ENCODE measurements at regions not wholly inside any gene's neighbourhood (a gene's known extent, or its start where the extent isn't known, plus 50 kb on each side); places are given as distances from the start of the nearest gene placed in this dataset.

DNA sequence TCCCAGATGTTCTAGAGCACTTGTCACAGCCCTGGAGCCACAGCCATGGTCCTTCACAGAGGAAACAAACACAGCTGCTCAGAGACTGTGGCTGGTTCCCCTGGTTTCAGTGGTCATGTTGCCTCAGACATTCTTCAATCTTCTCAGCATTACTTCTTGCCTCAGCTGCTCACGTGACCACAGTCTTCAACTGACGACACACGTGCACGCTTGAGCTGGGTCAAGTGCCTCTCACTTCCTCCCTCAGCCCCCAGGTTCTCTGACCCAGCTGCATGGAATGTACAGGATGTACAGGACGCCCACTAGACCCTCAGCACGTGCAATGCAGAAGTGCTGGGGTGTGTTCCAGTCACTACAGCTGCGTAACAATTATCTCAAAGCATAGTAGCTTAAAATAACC lies 159.8 kb upstream of the GGTLC1 start:
- FAIRE-seq = no peak
- DNase-seq (ENCODE audit: insufficient read length, low spot score) = no peak

DNA sequence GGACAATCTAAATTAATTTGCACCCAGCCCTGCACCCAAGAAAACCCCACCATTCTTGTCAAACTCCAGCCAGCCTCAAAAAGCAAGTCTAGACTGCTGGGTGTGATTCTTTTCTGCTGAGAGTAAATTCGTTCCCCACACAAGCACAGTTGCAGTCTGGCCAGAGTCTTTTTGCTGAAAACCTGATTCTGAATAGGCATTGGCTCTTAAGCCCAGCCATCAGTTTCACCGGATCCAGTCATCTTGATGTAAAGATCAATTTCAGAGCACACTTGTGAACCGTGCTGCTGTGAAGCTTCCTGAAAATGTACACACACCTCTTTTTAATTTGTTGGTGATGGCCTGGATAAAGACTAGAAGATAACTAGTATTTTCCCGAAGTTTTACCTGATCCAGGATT lies 159.4 kb upstream of the GGTLC1 start:
- FAIRE-seq (no peak), DNase-seq (ENCODE audit: insufficient read length, low spot score) (no peak)

DNA sequence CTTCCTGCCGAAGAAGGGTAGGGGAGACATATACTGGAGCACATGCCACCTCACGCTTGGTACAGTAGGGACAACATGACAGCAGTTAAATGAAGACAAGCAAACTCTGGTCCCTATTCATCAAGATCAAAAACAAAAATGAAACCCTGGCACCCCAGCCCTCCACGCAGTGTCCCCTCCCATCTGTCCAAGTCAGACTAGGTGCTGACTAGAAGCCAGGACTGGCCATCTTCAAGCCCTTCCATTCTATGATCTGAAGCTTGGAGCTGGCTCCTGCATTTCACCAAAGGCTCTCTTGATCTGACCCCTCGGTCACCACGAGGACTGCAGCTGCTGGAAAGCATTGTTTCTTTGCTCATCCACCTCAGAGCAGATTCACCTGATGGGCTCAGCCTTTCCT lies 158.9 kb upstream of the GGTLC1 start:
- no peak for DNase-seq (ENCODE audit: insufficient read length, low spot score)
- FAIRE-seq = no peak

DNA sequence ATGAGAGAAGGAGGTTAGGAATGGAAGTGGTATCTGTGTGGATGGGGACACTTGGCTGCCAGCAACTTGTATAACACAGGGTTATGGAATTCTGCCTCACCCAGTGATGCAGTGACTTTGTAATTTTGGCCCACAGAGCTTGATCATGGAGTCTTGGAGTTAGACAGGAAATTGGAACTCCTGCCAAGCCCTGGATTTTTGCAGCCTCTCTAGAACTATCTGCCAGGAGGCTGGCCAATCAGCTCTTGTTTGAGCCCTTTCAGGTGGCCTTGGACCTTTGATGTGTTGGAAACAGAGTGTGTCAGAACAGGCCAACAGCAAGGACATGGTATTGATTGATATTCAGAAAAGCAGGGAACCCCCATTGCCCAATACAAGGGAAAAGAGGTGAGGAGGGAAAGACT lies 157.7 kb upstream of the GGTLC1 start:
- FAIRE-seq = no peak
- DNase-seq (ENCODE audit: insufficient read length, low spot score) = no peak

DNA sequence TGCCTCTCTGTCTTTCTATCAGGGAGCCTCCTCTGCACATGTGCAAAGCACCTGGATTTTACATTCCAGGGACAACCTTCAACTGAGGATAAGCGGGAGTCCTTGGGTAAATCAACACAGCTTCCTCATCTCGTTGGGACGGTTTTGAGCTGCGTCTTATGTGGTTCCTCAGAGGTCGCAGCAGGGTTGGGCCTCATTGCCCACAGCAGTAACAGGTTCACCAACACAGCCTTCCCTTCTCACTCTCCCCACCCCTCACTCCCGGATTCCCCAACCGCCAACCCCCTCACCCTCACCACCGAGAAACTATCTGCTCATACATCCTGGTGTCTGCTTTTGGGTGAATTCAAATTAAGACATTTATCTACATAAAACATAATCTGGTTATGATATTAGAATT lies 155.8 kb upstream of the GGTLC1 start:
- FAIRE-seq (no peak), DNase-seq (ENCODE audit: insufficient read length, low spot score) (no peak)

DNA sequence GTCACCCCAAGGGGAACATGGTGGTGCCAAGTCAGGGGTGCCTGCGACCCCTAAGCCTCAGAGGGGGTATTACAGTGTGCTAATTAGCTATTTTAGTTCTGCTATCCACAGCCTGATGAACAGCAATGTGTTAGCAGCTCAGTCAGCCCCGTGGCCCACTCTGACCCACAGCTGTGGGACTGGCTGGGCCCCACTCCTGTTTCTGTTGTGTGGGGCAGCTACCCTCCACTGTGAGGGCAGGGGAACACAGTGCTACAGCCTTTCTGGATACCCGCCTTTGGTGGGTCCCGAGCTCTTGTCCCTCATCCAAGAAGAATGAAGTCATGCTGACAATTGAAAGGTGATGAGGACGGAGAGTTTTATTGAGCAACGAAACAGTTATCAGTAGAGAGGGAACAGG lies 152.5 kb upstream of the GGTLC1 start:
- FAIRE-seq = no peak

DNA sequence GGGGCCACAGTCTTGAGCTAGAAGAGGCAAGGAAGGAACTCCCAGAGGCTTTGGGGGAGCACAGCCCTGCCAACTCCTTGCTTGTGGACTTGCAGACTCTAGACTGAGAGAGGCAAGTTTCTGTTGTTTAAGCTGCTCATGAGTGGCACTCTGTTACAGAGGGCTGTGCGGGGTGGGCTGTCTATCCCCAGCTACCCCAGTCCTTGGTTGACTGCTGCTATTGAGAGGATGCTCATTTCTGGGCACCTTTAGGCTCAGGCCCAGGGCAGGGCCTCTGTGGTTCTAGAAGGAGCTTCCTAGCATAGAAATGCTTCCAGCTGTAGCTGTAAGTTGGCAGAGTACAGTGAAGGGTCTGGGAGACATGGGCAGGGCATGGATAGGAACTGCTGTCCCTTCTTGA lies 151.3 kb upstream of the GGTLC1 start:
- no peak for DNase-seq (ENCODE audit: insufficient read length, low spot score)
- FAIRE-seq = no peak

More for the DNA sequence above, 152.5 kb upstream of the GGTLC1 start:
- no peak for DNase-seq (ENCODE audit: insufficient read length, low spot score)

DNA sequence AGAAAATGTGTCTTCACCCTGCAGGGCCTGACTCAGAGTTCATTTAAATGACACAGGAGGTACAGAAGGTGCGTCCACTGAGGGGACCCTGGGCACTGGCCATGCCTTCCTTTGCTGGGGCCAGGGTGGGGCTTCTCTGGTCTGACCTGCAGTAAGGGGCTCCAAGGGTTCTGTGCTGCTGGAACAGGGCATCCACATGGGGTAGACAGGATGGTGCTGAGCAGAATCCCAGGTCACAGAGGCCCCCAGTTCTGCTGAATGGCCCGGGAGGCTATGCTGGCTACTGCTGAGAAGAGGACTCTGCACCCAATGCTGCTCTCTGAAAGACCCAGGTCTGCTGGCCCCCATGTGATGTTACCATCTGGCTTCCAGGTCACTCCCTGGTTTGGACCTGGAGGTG lies 150.4 kb upstream of the GGTLC1 start:
- DNase-seq (ENCODE audit: insufficient read length, low spot score) (no peak), FAIRE-seq (no peak)

DNA sequence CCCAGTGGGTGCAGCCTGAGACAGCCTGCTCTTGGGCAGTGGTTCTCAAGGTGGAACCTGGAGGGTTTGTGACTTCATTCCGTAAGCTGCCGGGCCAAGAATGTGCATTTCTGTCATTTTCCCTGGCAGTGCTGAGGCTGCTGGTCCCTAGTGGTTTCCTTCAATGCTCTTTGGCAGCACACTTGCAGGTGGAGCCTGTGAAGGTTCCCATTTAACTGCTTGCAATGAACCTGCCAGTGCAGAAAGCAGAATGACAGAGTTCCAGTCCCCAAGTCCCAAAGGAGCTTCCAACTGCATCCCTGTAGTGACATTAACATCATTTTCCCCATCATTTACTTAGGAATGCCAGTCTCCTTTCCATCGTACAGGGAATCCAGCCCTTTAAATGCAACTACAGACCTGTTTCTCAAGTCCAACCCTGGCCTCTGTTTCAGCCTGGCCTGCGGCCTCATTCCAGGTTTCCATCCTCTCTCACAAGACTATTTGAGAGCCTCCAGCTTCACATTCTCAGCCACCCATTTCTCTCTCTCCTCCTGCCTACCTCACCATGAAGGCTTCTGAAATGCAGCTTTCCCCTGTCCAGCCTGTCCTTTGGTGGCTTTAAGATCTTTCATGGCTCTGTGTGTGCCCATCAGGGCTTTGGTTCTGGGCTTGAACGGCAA lies 149.7 kb upstream of the GGTLC1 start:
- DNase-seq (ENCODE audit: insufficient read length, low spot score) (no peak), FAIRE-seq (no peak)

DNA sequence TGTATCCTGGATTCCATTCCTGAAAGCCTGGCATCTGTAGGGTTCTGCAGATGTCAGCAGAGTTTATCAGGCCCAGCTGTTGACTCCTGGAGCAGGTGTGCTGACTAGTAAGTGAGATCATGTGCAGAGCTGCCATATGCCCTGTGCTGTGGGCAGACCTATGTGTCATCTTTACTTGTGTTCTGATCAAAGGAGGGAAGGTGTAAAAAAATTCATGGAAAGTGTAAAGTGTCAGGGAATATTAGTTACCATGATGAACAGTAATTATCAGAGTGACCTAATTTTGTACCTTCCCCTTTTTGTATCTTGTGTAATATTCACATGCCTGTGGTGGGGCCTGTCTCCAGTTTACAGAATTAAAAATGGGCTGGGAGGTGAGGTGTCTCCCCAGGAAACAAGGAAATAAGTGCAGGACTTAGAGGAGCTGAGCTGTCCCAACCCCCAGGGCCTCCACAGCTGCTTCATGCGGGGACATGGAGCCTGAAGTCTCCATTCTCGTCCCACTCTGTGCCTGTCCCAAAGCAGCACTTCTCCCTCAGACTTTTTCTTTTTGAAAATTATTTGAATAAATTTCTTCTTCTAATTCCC lies 148.2 kb upstream of the GGTLC1 start:
- DNase-seq (ENCODE audit: insufficient read length, low spot score) (no peak), FAIRE-seq (no peak)

DNA sequence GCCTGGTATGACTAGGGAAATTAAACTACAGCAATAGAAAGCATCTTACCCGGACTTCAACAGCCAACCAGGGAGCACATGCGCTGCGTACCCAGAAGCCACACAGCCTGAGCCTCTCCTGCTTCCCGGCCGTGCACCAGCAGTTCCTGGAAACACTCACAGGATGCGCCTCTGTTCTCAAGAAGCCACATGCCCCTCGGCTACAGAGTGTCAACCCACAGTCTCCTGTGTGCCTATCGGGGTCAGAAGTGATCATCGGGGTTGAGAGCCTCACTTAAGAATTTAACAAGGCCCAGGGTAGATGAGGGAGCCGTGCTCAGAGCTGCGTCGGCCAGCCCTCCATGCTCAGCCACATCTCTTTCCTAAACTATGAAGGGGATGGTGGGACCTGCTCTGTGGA lies 147.2 kb upstream of the GGTLC1 start:
- FAIRE-seq = no peak
- DNase-seq (ENCODE audit: insufficient read length, low spot score) = no peak

DNA sequence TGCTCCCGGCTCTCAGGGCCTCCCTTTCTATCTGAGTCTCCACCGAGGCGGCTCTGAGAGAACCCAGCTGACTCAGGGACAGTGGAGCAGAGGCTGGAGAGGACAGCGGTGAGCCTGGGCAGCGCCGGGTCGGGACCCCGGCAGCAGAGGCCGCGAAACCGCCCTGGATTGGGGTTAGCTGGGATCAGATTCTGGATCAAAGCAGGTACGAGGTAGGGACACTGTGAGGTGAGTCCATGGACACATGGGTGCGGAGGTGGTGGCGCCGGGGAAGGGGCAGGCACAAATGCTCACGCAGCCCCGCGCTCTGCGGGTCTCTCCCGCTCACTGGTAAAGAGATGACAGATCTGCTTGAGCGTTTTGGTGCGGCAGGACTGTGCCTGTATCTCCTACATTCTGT lies 146.4 kb upstream of the GGTLC1 start:
- FAIRE-seq = no peak
- DNase-seq (ENCODE audit: insufficient read length, low spot score) = no peak

DNA sequence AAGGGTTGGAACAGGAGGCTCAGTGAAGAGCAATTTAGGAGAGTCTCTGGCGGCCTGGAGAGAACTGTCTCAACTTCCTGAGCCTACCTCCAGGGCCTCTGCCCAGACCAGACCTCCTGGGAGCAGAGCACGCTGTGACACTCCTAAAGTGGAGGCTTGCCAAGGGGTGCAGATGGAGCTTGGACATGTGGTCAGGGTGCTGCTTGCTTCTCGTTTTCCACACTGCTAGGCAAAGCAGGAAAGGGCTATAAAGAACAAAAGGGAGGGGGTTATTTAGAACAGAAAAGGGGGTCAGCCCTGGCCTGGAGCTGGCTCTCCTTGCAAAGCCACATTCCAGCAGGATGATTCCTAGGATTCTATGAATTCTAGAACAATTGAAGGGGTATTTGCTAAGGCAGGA lies 145.7 kb upstream of the GGTLC1 start:
- no peak for DNase-seq (ENCODE audit: insufficient read length, low spot score)
- FAIRE-seq = no peak

DNA sequence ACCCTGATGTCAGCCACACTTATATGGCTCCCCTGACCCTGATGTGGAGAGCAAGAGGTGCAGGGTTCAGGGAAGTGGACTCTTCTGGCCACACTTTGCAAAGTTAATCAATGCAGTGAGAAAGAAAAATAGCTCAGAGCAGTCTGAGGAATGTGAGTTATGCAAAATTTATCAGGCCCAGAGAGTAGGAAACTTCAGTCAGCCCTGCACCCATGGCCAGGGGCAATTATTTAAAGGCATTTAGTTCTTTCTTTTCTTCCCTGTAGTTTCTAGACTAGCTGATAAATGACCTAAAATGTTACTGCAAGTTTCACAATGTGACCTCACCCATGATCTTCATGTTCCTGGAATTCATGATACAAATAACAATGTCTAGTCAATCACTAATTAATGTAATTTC lies 143.7 kb upstream of the GGTLC1 start:
- FAIRE-seq = no peak
- DNase-seq (ENCODE audit: insufficient read length, low spot score) = no peak

DNA sequence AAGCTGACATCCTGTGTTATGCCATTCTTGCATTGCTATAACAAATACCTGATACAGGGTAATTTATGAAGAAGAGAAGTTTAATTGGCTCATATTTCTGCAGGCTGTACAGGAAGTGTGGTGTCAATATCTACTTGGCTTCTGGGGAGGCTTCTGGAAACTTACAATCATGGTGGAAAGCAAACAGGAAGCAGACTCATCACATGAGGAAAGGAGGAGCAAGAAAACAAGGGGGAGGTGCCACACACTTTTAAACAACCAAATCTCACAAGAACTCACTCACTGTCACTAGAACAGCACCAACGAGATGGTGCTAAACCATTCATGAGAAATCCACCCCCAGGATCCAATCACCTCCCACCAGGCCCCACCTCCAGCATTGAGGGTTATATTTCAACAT lies 143.1 kb upstream of the GGTLC1 start:
- DNase-seq (ENCODE audit: insufficient read length, low spot score) (no peak), FAIRE-seq (no peak)

DNA sequence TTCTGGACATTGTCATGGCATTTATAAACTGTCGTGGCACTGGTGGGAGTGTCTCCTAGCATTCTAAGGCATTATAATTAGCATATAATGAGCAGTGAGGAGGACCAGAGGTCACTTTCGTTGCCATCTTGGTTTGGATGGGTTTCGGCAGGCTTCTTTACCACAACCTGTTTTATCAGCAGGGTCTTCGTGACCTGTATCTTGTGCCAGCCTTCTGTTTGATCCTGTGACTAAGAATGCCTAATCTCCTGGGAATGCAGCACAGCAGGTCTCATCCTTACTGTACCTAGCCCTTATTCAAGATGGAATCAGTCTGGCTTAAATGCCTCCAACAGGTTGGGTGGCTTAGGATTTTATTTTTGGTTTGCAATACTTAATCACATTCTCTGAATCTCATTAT lies 142.7 kb upstream of the GGTLC1 start:
- FAIRE-seq (no peak), DNase-seq (ENCODE audit: insufficient read length, low spot score) (no peak)

DNA sequence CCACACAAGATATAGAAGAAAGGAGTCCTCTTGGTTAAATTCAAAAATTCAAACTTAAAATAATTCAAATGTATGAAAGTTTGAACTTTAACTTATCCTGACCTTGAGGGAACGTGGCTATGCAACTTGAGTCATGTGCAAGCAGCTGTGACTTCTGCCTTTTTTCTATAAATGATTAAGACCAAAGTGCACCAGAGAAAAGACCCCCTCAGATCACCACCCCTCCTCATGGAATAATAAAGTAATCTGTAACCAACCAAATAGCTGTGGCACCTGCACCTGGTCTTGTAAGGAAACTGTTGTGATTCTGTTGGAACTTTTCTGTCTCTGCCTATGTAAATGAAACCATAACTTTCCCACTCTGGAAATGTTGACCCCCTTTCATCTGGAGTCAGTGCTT lies 141.1 kb upstream of the GGTLC1 start:
- no peak for FAIRE-seq
- DNase-seq (ENCODE audit: insufficient read length, low spot score) = no peak

DNA sequence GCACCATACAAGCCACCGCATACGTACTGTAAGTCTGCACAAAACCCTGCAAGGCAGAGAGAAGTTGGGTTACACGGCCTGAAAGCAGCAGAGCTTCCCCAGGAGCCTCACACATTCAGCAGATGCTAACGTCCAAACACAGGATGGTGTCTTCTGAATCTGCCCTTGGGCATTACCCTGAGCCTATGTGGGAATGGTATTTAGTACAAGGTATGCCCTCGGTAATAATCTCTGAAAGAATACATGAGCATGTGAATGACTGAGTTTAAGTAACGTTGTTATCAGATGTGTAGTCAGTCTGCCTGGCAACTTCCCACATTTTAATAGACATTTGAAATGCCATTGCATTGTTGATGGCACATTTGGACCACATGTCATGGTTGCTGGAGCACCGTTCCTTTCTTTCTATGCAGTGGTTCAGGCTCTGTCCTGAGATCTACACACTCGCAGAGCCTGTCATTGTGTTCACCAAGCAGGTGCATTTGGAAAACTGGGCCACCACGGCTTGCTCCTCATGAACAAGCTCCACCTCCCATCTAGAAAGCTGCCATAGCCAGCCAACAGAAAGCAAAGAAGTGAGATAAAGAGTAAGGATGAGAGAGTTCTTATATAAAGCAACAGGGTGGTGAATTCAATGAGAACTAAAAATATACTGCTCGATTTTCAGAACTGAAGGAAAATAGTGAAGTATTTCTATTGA lies 136.5 kb upstream of the GGTLC1 start:
- DNase-seq (ENCODE audit: insufficient read length, low spot score) (no peak), FAIRE-seq (no peak)

DNA sequence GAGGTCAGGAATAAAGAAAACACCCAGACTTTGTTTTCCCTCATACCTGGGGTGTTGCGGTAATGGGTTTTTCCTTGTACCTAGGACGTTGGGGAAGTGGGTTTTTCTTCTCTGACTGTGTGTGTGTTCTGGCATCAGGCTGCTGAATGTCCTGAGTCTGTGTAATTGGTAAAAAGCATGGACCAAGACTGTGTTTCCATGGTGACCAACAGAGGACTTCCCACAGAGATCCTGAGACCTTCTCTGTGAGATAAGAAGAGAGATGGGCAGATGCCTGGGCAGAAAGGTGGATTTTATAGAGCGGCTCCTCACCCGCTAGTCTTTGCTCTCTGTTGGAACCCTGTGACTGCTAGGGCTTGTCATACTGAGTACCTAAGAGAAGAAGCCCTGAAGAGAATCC lies 135.4 kb upstream of the GGTLC1 start:
- no peak for FAIRE-seq
- DNase-seq (ENCODE audit: insufficient read length, low spot score) = no peak

DNA sequence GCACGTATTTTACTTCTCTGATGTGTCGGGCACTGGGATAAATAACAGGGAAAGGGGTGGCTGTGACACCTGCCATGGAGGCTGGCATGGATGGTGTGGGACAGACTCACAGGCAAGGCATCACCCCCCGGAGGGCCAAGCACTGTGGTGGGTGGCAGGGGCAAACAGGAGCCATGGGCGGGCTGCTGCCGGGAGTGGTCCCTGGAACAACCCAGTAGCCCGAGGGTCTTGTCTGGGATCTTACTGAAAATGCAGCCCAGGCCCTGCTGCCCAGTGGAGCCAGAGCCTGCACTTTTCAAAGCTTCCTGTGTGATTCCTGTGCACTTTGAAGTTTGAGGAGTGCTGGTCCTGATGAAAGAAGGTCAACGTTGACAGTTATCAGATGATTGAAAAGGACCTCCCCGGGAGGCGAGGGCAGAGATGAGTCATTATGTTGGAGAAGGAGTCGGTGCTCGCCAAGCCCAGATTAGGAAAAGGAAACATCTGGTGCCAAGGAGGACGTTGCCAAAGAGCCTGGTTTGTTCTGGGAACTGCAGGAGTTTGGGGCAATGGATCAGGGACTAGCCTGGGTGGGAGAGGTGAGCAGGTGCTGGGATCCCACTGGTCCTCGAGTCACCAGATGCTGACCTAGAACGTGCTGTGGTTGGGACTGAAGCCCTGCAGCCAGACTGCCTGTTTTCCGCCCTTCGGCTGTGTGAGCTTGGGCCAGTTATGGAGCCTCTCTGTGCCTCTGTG lies 130.0 kb upstream of the GGTLC1 start:
- FAIRE-seq (no peak), DNase-seq (ENCODE audit: insufficient read length, low spot score) (no peak)

DNA sequence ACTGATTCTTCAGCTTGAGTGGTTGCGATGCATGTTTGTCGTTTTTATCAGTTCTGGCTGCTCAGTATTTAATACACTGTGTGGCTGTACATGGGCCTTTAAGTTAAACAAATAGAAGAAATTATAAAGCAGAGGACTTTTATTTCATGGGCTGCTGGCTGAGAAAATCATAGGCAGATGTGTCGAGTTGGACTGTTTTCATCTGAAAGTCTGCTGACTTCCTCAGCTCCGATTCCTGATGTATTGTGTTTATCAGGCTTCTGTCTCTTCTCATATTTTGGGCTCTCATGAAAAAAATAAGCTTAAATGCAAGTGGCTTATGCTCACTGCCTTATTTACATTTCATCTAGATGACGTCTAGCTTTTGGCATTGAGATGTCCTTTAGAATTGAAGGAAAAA lies 129.5 kb upstream of the GGTLC1 start:
- FAIRE-seq = no peak
- DNase-seq (ENCODE audit: insufficient read length, low spot score) = no peak

DNA sequence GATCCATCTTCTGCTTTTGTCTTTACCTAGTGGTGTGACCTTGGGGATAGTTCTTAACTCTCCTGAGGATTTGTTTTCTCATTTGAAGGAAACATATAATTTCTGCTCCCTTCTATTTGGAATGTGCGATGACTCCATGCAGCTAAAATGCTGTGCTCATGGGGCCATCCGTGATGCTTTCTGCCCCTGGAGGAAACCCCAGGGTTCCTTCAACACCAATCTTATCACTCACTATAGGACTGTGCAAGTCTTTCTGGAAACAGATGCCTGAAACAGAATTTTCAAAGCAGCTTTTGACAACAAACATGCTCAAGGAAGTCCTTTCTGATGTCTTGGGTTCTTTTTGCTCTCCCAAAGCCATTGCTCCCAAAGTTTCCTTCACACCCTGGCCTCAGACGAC lies 128.8 kb upstream of the GGTLC1 start:
- no peak for FAIRE-seq
- DNase-seq (ENCODE audit: insufficient read length, low spot score) = no peak

All from GM19239 (cell line).